Upper lobe of left lung (tissue), 6 donors: ENCODE measurements at regions not wholly inside any gene's neighbourhood (a gene's known extent, or its start where the extent isn't known, plus 50 kb on each side); places are given as distances from the start of the nearest gene placed in this dataset.
A peak's percentile ranks its signal among the peaks of the same experiment; 100 is the strongest.

Source experiments
- ATAC-seq, 2 donors: fragments of 200-7000 bp; cut with Tn5 transposase; one replicate each; pipeline ENCODE4 v1.9.1; 2022; ENCODE audit warnings: mild to moderate bottlenecking in 2 of 2, moderate library complexity in 2 of 2; ENCODE audit not compliant: low FRiP score in 2 of 2
- DNase-seq, 2 donors: peaks; one replicate each; pipeline ENCODE4 v3.0.0-alpha.2; 2019 to 2020
- H3K27ac ChIP-seq, 4 donors: fragments of 200-600 bp; sonication (generic); one replicate each; pipeline ENCODE4 v1.5.1; 2016 to 2019
- H3K27me3 ChIP-seq, 4 donors: fragments of 200-600 bp; sonication (generic); one replicate each; pipeline ENCODE4 v1.5.1; 2017 to 2019
- H3K36me3 ChIP-seq, 4 donors: fragments of 200-600 bp; sonication (generic); one replicate each; pipeline ENCODE4 v1.5.1; 2016 to 2019
- H3K4me1 ChIP-seq, 4 donors: fragments of 200-600 bp; sonication (generic); one replicate each; pipeline ENCODE4 v1.5.1; 2018 to 2019
- H3K4me3 ChIP-seq, 4 donors: fragments of 200-600 bp; sonication (generic); one replicate each; pipeline ENCODE4 v1.5.1; 2017 to 2019; ENCODE audit warnings: mild to moderate bottlenecking in 2 of 4, moderate library complexity in 1 of 4
- H3K9me3 ChIP-seq, 4 donors: fragments of 200-600 bp; sonication (generic); one replicate each; pipeline ENCODE4 v1.5.1; 2018 to 2019
- EP300 ChIP-seq, 4 donors: sonication (generic); formaldehyde crosslinking; IDR thresholded peaks; one replicate each; pipeline ENCODE4 v1.5.1; 2017; ENCODE audit warnings: antibody characterized with exemption in 4 of 4, control low read depth in 2 of 4
- POLR2A ChIP-seq, 4 donors: fragments of 450-650 bp; IDR thresholded peaks; one replicate each; pipeline ENCODE4 v1.5.1; 2016 to 2017; ENCODE audit warnings: antibody characterized with exemption in 4 of 4, mild to moderate bottlenecking in 2 of 4
- POLR2AphosphoS5 ChIP-seq, 2 donors: sonication (generic); formaldehyde crosslinking; IDR thresholded peaks; one replicate each; pipeline ENCODE4 v1.5.1; 2017; ENCODE audit warnings: antibody characterized with exemption in 2 of 2
- WGBS, 2 donors: methylation state at CpG; one replicate each; pipeline ENCODE4 v1.1.5; 2017 to 2018; 5-methylcytosine and 5-hydroxymethylcytosine counted together
- TF ChIP-seq, protein P1 (sequence below), 6 experiments: fragments of 450-650 bp in 4 of 6; fragments of 200-600 bp in 2 of 6; sonication (generic) in 2 of 6; IDR thresholded peaks; one replicate each; pipeline ENCODE4 v1.5.1; 2016 to 2019; ENCODE audit warnings: antibody characterized with exemption in 6 of 6
- donor health status: DM: no; HTN: no; CAD: no; lungs with moderate emphysema.
- donor health status: DM: no; HTN: yes; CAD: no; lungs with severe emphysema.

DNA sequence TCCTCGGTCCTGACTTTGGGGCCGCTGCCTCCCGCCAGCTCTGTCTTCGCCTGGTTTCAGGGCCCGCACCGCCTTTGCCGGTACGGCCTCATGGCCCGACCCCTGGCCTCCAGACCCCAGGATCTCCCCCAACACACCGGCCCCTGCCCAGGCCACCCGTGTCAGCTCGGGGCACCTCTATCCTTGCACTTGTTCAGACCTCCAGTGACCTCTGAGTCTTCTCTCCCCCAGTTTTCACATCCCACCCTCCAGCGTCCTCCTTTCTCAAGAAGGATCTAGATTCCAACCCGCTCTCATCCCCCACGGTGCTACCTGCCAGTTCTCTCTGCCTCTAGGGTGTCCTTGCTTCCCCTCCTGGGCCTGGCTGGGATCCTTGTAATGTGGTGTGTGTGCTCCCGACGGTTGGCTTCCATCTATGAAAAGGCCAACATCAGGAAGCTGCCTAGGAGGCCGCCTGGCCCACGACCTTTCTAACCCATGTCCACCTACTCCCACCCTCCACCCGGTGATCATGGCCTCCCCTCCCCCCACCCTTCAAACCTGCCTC lies 61.1 kb downstream of the SPATA31C2 start:
- Histone ChIP-seq H3K36me3 (no peaks in the 10 kb centered on the region), H3K4me3 (peak overlapping the region in 3 of 4 donors; percentile 44 to 60 (median 55)), H3K27me3 (peaks cover 0 to 10% (median 2%) of the 10 kb centered on the region in 4 donors), H3K9me3 (no peaks in the 10 kb centered on the region), H3K4me1 (peaks cover 9 to 17% (median 15%) of the 10 kb centered on the region in 4 donors), H3K27ac (peak overlapping the region; percentile 61 to 74 (median 67))
- 40 to 49% methylated on average over 20 of the region's 20 CpGs for WGBS, 2 donors
- DNase-seq, result no peak
- TF ChIP-seq EP300 (IDR thresholded peaks at IDR 0.05), result no peak
- TF ChIP-seq, protein P1, sequence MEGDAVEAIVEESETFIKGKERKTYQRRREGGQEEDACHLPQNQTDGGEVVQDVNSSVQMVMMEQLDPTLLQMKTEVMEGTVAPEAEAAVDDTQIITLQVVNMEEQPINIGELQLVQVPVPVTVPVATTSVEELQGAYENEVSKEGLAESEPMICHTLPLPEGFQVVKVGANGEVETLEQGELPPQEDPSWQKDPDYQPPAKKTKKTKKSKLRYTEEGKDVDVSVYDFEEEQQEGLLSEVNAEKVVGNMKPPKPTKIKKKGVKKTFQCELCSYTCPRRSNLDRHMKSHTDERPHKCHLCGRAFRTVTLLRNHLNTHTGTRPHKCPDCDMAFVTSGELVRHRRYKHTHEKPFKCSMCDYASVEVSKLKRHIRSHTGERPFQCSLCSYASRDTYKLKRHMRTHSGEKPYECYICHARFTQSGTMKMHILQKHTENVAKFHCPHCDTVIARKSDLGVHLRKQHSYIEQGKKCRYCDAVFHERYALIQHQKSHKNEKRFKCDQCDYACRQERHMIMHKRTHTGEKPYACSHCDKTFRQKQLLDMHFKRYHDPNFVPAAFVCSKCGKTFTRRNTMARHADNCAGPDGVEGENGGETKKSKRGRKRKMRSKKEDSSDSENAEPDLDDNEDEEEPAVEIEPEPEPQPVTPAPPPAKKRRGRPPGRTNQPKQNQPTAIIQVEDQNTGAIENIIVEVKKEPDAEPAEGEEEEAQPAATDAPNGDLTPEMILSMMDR (IDR thresholded peaks at IDR 0.05), result no peak
- no peak for ATAC-seq

DNA sequence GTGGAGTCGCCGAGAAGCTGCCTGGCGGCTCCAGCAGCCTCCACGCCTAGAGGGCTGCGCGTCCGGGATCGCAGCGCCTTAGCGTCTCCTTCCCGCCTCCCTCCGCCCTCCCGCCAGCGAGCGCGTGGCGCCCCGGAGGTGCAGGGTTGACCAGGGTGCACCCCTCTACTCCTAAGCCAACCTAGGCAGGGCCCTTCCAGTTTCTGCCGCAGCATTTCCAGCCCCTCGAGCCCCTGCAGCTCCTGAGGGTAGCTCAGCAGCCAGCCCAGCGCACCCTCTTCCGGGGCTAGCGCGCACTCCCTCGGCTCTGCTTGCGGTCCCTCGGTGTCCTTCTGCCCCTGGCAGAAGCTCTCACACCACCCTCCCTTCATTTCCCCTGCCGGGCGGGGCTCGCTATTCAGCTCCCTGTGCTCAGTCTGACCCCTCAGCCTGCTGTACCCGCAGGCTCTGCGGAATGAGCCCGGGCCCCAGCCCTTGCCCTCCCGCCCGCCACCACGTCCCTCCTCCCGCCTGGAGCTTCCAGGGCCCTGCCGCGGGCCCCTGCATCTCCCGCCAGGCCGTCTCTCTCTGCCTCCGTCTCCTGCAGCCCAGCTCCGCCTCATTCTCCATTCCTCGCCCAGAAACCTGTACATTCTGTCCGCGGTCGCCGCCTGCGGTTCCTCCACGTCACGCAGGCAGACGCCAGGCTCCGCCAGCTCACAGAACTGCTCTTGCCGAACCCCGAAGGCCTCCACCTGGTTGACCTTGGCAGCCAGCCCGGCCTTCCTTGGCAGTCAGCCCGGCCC lies 61.8 kb downstream of the SPATA31C2 start:
- Histone ChIP-seq H3K36me3 (no peaks in the 10 kb centered on the region), H3K4me3 (peak overlapping the region; percentile 25 to 60 (median 50)), H3K27ac (peak overlapping the region; percentile 61 to 74 (median 67)), H3K27me3 (peaks cover 0 to 10% (median 2%) of the 10 kb centered on the region in 4 donors), H3K4me1 (peaks cover 9 to 17% (median 15%) of the 10 kb centered on the region in 4 donors), H3K9me3 (no peaks in the 10 kb centered on the region)
- 0 to 3% methylated on average over 25 to 29 of the region's 57 CpGs for WGBS, 2 donors
- peak; percentile 83 to 97 for DNase-seq
- peak; percentile 92 for ATAC-seq
- TF ChIP-seq EP300 (IDR thresholded peaks at IDR 0.05), result no peak
- TF ChIP-seq POLR2A (IDR thresholded peaks at IDR 0.05), result no peak
- TF ChIP-seq, protein P1 (IDR thresholded peaks at IDR 0.05), result peak in 2 of 6 experiments; percentile 26 to 50
- peak in 1 of 2 donors; percentile 17 for TF ChIP-seq POLR2AphosphoS5 (IDR thresholded peaks at IDR 0.05)

DNA sequence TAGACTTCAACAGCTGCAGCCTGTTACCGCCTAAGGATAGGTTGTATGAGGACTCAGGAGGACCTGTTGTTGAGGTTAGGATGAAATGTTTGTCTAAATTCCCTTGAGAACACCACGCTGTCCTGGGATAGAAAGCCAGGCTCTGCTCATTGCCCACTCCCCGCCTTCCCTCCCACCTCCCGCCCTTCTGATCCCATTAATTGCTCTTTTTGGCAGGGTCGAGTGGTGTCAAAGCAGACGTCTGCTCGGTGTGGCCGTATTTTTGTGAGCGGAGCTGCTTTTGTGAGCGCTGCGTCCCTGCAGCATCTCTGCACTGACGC lies 62.3 kb downstream of the SPATA31C2 start:
- Histone ChIP-seq H3K27ac (peak overlapping the region; percentile 61 to 74 (median 67)), H3K36me3 (no peaks in the 10 kb centered on the region), H3K4me3 (peak overlapping the region in 3 of 4 donors; percentile 44 to 60 (median 55)), H3K27me3 (peaks cover 0 to 10% (median 2%) of the 10 kb centered on the region in 4 donors), H3K9me3 (no peaks in the 10 kb centered on the region), H3K4me1 (peaks cover 9 to 17% (median 15%) of the 10 kb centered on the region in 4 donors)
- TF ChIP-seq POLR2A (IDR thresholded peaks at IDR 0.05) (no peak), POLR2AphosphoS5 (IDR thresholded peaks at IDR 0.05) (no peak), EP300 (IDR thresholded peaks at IDR 0.05) (no peak)
- TF ChIP-seq, protein P1 (IDR thresholded peaks at IDR 0.05), result no peak
- DNase-seq (no peak), ATAC-seq (no peak)
- WGBS, 2 donors, result 2% methylated on average over 11 to 12 of the region's 12 CpGs

DNA sequence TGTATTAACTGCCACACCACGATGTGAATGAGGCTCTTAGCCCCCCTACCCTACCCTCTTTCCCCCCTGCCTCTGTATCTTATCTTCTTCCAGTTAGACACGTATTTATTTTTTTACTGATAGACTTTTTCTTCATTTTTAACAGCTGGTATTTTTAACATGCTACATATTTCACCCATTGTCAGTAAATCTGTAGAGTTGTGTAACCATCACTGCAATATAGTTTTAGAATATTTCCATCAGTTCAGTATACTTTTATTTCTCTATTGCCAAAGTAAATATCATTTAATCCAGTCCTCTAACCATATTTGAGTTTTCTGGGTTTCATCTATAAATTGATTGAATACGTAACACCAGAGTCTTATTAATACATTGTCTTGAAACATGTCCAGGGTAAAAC lies 62.8 kb downstream of the SPATA31C2 start:
- Histone ChIP-seq H3K27ac (peak overlapping the region in 1 of 4 donors; percentile 62), H3K4me1 (peaks cover 9 to 17% (median 15%) of the 10 kb centered on the region in 4 donors), H3K4me3 (peak overlapping the region in 1 of 4 donors; percentile 60), H3K27me3 (peaks cover 0 to 10% (median 2%) of the 10 kb centered on the region in 4 donors), H3K9me3 (no peaks in the 10 kb centered on the region), H3K36me3 (no peaks in the 10 kb centered on the region)
- DNase-seq (no peak), ATAC-seq (no peak)
- TF ChIP-seq EP300 (IDR thresholded peaks at IDR 0.05), result no peak
- 40 to 45% methylated on average over 3 of the region's 3 CpGs for WGBS, 2 donors

DNA sequence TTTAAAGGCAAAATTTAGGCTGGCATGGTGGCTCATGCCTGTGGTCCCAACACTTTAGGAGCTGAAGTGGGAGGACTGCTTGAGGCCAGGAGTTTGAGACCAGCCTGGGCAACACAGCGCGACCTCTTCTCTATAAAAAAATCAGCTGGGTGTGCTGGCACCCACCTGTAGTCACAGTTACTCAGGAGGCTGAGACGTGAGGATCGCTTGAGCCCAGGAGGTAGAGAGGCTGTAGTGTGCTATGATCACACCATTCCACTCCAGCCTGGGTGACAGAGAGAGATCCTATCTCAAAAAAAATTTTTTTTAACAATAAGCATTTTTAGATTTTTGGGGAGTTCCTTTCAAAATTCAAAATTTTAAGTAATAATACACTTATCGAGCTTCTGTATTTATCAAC lies 63.3 kb downstream of the SPATA31C2 start:
- Histone ChIP-seq H3K36me3 (no peaks in the 10 kb centered on the region), H3K9me3 (no peaks in the 10 kb centered on the region), H3K27me3 (peaks cover 0 to 10% (median 2%) of the 10 kb centered on the region in 4 donors), H3K27ac (no peak overlapping the region), H3K4me3 (no peak overlapping the region), H3K4me1 (peaks cover 9 to 17% (median 15%) of the 10 kb centered on the region in 4 donors)
- no peak for DNase-seq
- 89 to 94% methylated on average over 5 of the region's 5 CpGs for WGBS, 2 donors
- ATAC-seq, result no peak
- no peak for TF ChIP-seq POLR2A (IDR thresholded peaks at IDR 0.05)
- TF ChIP-seq, protein P1 (IDR thresholded peaks at IDR 0.05), result no peak
- TF ChIP-seq POLR2AphosphoS5 (IDR thresholded peaks at IDR 0.05), result no peak
- TF ChIP-seq EP300 (IDR thresholded peaks at IDR 0.05), result no peak
